H9 (cell line): ENCODE measurements at regions not wholly inside any gene's neighbourhood (a gene's known extent, or its start where the extent isn't known, plus 50 kb on each side); places are given as distances from the start of the nearest gene placed in this dataset.

Source experiments
- DNase-seq: peaks from one replicate; pipeline ENCODE4 v3.0.0-alpha.2; 2017
- H2AFZ ChIP-seq: one replicate; pipeline ENCODE4 v1.6.1; 2013; ENCODE audit warnings: mild to moderate bottlenecking, low read length, control low read depth, moderate library complexity
- H2AK5ac ChIP-seq: 2 replicates; pipeline ENCODE4 v1.6.1; 2013; ENCODE audit warnings: low read length, control low read depth, mixed read lengths; ENCODE audit not compliant: insufficient read length
- H2BK120ac ChIP-seq: one replicate; pipeline ENCODE4 v1.6.1; 2013; ENCODE audit warnings: low read depth, mild to moderate bottlenecking, low read length, control low read depth, inconsistent platforms; ENCODE audit not compliant: poor library complexity, severe bottlenecking
- H2BK12ac ChIP-seq: 2 replicates; pipeline ENCODE4 v1.6.1; 2013; ENCODE audit warnings: low read length, control low read depth, mixed read lengths, low read depth; ENCODE audit not compliant: insufficient read length
- H2BK15ac ChIP-seq: 2 replicates; pipeline ENCODE4 v1.6.1; 2013; ENCODE audit warnings: low read depth, low read length, control low read depth
- H2BK20ac ChIP-seq: one replicate; pipeline ENCODE4 v1.6.1; 2013; ENCODE audit warnings: low read depth, mild to moderate bottlenecking, low read length, control low read depth, inconsistent platforms; ENCODE audit not compliant: poor library complexity, severe bottlenecking
- H2BK5ac ChIP-seq: 2 replicates; pipeline ENCODE4 v1.6.1; 2013; ENCODE audit warnings: low read length, control low read depth, mixed read lengths; ENCODE audit not compliant: insufficient read length
- H3K14ac ChIP-seq: 2 replicates; pipeline ENCODE4 v1.6.1; 2013; ENCODE audit warnings: low read length, control low read depth; ENCODE audit not compliant: insufficient read depth
- H3K18ac ChIP-seq: 2 replicates; pipeline ENCODE4 v1.6.1; 2013; ENCODE audit warnings: low read depth, mild to moderate bottlenecking, mixed read lengths, low read length, control low read depth; ENCODE audit not compliant: insufficient read length
- H3K23ac ChIP-seq: 2 replicates; pipeline ENCODE4 v1.6.1; 2013; ENCODE audit warnings: low read length, control low read depth, mixed read lengths, low read depth; ENCODE audit not compliant: insufficient read length
- H3K23me2 ChIP-seq: 2 replicates; pipeline ENCODE4 v1.6.1; 2013; ENCODE audit warnings: low read depth, mild to moderate bottlenecking, mixed read lengths, low read length, control low read depth; ENCODE audit not compliant: insufficient read length, poor library complexity, severe bottlenecking
- H3K27ac ChIP-seq: 2 replicates; pipeline ENCODE4 v1.5.1; 2013; ENCODE audit warnings: low read length, control low read depth, mixed read lengths, low read depth; ENCODE audit not compliant: insufficient read length
- H3K27me3 ChIP-seq: 2 replicates; pipeline ENCODE4 v1.6.1; 2013; ENCODE audit warnings: low read length, control low read depth, inconsistent platforms; ENCODE audit not compliant: insufficient read depth
- H3K4ac ChIP-seq: 2 replicates; pipeline ENCODE4 v1.6.1; 2013; ENCODE audit warnings: low read depth, mild to moderate bottlenecking, control low read depth, inconsistent platforms, low read length, moderate library complexity
- H3K4me1 ChIP-seq: 2 replicates; pipeline ENCODE4 v1.6.1; 2013; ENCODE audit warnings: low read length, control low read depth, inconsistent platforms; ENCODE audit not compliant: insufficient read depth
- H3K4me2 ChIP-seq: 2 replicates; pipeline ENCODE4 v1.6.1; 2013; ENCODE audit warnings: low read length, control low read depth, mixed read lengths; ENCODE audit not compliant: insufficient read length, insufficient read depth
- H3K56ac ChIP-seq: 2 replicates; pipeline ENCODE4 v1.6.1; 2013; ENCODE audit warnings: low read depth, mild to moderate bottlenecking, mixed read lengths, low read length, control low read depth; ENCODE audit not compliant: insufficient read length
- H3K79me1 ChIP-seq: 2 replicates; pipeline ENCODE4 v1.6.1; 2013; ENCODE audit warnings: low read depth, mild to moderate bottlenecking, moderate library complexity, low read length, control low read depth, inconsistent platforms; ENCODE audit not compliant: insufficient read depth, poor library complexity, severe bottlenecking
- H3K79me2 ChIP-seq: 2 replicates; pipeline ENCODE4 v1.6.1; 2013; ENCODE audit warnings: low read length, control low read depth, inconsistent platforms; ENCODE audit not compliant: insufficient read depth
- H3K9ac ChIP-seq: 2 replicates; pipeline ENCODE4 v1.6.1; 2013; ENCODE audit warnings: low read length, control low read depth, mixed read lengths; ENCODE audit not compliant: insufficient read length; ENCODE audit errors: extremely low read depth
- H3K9me3 ChIP-seq: one replicate; pipeline ENCODE4 v1.6.1; 2013; ENCODE audit warnings: low read depth, low read length, inconsistent platforms; ENCODE audit not compliant: control insufficient read depth
- H3T11ph ChIP-seq: one replicate; pipeline ENCODE4 v1.6.1; 2013; ENCODE audit warnings: mild to moderate bottlenecking, low read length, control low read depth, inconsistent platforms
- H4K20me1 ChIP-seq: one replicate; pipeline ENCODE4 v1.6.1; 2013; ENCODE audit not compliant: control insufficient read depth, insufficient read length, insufficient read depth
- H4K5ac ChIP-seq: 2 replicates; pipeline ENCODE4 v1.6.1; 2013; ENCODE audit warnings: low read depth, mild to moderate bottlenecking, mixed read lengths, low read length, control low read depth; ENCODE audit not compliant: insufficient read length
- H4K8ac ChIP-seq: replicated peaks from 2 replicates; pipeline ENCODE4 v1.6.1; 2013; ENCODE audit warnings: low read length, control low read depth, mixed read lengths, low read depth; ENCODE audit not compliant: insufficient read length
- H4K91ac ChIP-seq: 2 replicates; pipeline ENCODE4 v1.6.1; 2013; ENCODE audit warnings: low read depth, mild to moderate bottlenecking, moderate library complexity, mixed read lengths, low read length, control low read depth; ENCODE audit not compliant: insufficient read length
- H3K27ac Mint-ChIP-seq, 3 experiments: 2 replicates in 2 of 3; 3 replicates in 1 of 3; pipeline ENCODE4 v1.8.0; 2020 to 2021; ENCODE audit warnings: mixed read lengths in 3 of 3, mild to moderate bottlenecking in 1 of 3, moderate library complexity in 1 of 3
- H3K27me3 Mint-ChIP-seq: 2 replicates; pipeline ENCODE4 v1.8.0; 2021; ENCODE audit warnings: low read depth, mild to moderate bottlenecking, moderate library complexity, mixed read lengths
- H3K36me3 Mint-ChIP-seq, 3 experiments: 2 replicates in 2 of 3; 3 replicates in 1 of 3; pipeline ENCODE4 v1.8.0; 2020 to 2021; ENCODE audit warnings: low read depth in 3 of 3, mixed read lengths in 3 of 3; ENCODE audit not compliant: insufficient read depth in 1 of 3
- H3K4me1 Mint-ChIP-seq, 2 experiments: 2 replicates each; pipeline ENCODE4 v1.8.0; 2020; ENCODE audit warnings: mixed read lengths in 2 of 2
- H3K4me3 Mint-ChIP-seq, 2 experiments: 2 replicates in 1 of 2; 3 replicates in 1 of 2; pipeline ENCODE4 v1.8.0; 2020 to 2021; ENCODE audit warnings: mild to moderate bottlenecking in 2 of 2, mixed read lengths in 2 of 2, moderate library complexity in 1 of 2
- H3K9me3 Mint-ChIP-seq, 2 experiments: 2 replicates in 1 of 2; 3 replicates in 1 of 2; pipeline ENCODE4 v1.8.0; 2020; ENCODE audit warnings: mild to moderate bottlenecking in 2 of 2, mixed read lengths in 2 of 2, moderate library complexity in 1 of 2
- CTCF ChIP-seq: fragments of 200-600 bp; sonication (generic); conservative IDR thresholded peaks from 3 replicates; pipeline ENCODE4 v1.8.0; 2021; ENCODE audit warnings: antibody characterized with exemption, mild to moderate bottlenecking
- whole genome bisulfite sequencing: extraction: QIAGEN DNeasy Blood & Tissue Kit; methylation state at CpG from one replicate; pipeline ENCODE4 v1.1.7; 2013; ENCODE audit warnings: missing lambda C conversion rate, low lambda C conversion rate, mixed read lengths; ENCODE audit not compliant: insufficient read length; ENCODE audit errors: extremely low coverage; 5-methylcytosine and 5-hydroxymethylcytosine counted together

- no peaks in the 10 kb centered on the region for H3K79me2 ChIP-seq
These were observed 79.5 kb upstream of the ZNF608 start for GRCh38 chr5:124825983-124826337.

More at GRCh38 chr5:124825983-124826337, 79.5 kb upstream of the ZNF608 start:
- WGBS, result no CpG with 5 or more reads among the region's 1 CpG
- Mint-ChIP-seq H3K36me3 (no peaks in the 10 kb centered on the region; a peak in 1 of 7 replicates), H3K4me3 (no peak overlapping the region), H3K27me3 (no peaks in the 10 kb centered on the region), H3K4me1 (peaks cover 15 to 17% of the 10 kb centered on the region in 2 experiments), H3K27ac (no peak overlapping the region), H3K9me3 (no peaks in the 10 kb centered on the region)
- H3K4ac ChIP-seq, result no peak overlapping the region
- no peak overlapping the region for H3K18ac ChIP-seq
- H3K27me3 ChIP-seq, result no peaks in the 10 kb centered on the region
- no peak overlapping the region for H3K14ac ChIP-seq
- no peak overlapping the region for H2BK120ac ChIP-seq
- H2BK15ac ChIP-seq, result no peak overlapping the region
- H3K23me2 ChIP-seq, result no peaks in the 10 kb centered on the region
- no peak overlapping the region for H3K27ac ChIP-seq
- no peak overlapping the region for H3K9ac ChIP-seq
- H2AFZ ChIP-seq, result no peak overlapping the region
- H2BK5ac ChIP-seq, result no peak overlapping the region
- H2AK5ac ChIP-seq, result no peak overlapping the region
- H3K9me3 ChIP-seq, result no peaks in the 10 kb centered on the region
- H3T11ph ChIP-seq, result no peak overlapping the region
- DNase-seq, result no peak
- no peak overlapping the region for H4K5ac ChIP-seq
- H2BK12ac ChIP-seq, result no peak overlapping the region
- no peak overlapping the region for H3K23ac ChIP-seq
- no peak overlapping the region for H4K8ac ChIP-seq
- no peak for TF ChIP-seq CTCF
- H4K20me1 ChIP-seq, result no peaks in the 10 kb centered on the region
- no peak overlapping the region for H4K91ac ChIP-seq
- no peaks in the 10 kb centered on the region for H3K79me1 ChIP-seq
- H3K4me2 ChIP-seq, result no peak overlapping the region
- no peak overlapping the region for H2BK20ac ChIP-seq
- peaks cover 3% of the 10 kb centered on the region; the same call in 1 of the 2 replicates for H3K4me1 ChIP-seq
- no peak overlapping the region for H3K56ac ChIP-seq
